Stomach (tissue), 8 donors: ENCODE measurements at regions not wholly inside any gene's neighbourhood (a gene's known extent, or its start where the extent isn't known, plus 50 kb on each side); places are given as distances from the start of the nearest gene placed in this dataset.
"Not testable (repeated sequence)": the region's sequence is repeated elsewhere in the genome, so short reads cannot be mapped to it uniquely, and the experiment has no call there.

Experiments used
- DNase-seq, 2 donors: peaks; one replicate each; pipeline versions ENCODE4 v3.0.0 to v3.0.0-alpha.2; 2013 to 2019
- H3K27ac ChIP-seq, 5 donors: fragments of 200-600 bp in 4 of 5; sonication (generic) in 4 of 5; one replicate each; pipeline ENCODE4 v1.5.1; 2013 to 2019; ENCODE audit warnings: mild to moderate bottlenecking in 1 of 5, moderate library complexity in 1 of 5
- H3K27me3 ChIP-seq, 3 donors: fragments of 200-600 bp; sonication (generic); one replicate each; pipeline ENCODE4 v1.5.1; 2017 to 2019; ENCODE audit warnings: mixed run types in 1 of 3
- H3K36me3 ChIP-seq, 4 donors: fragments of 200-600 bp; sonication (generic); 1 replicate in 3 of 4; 2 replicates in 1 of 4; pipeline ENCODE4 v1.5.1; 2016 to 2019
- H3K4me1 ChIP-seq, 4 donors: fragments of 200-600 bp; sonication (generic); one replicate each; pipeline ENCODE4 v1.5.1; 2016 to 2019
- H3K4me3 ChIP-seq, 4 donors: fragments of 200-600 bp; sonication (generic) in 3 of 4; one replicate each; pipeline ENCODE4 v1.5.1; 2016 to 2019; ENCODE audit warnings: mild to moderate bottlenecking in 1 of 4
- H3K9me3 ChIP-seq, 4 donors: fragments of 200-600 bp; sonication (generic); one replicate each; pipeline ENCODE4 v1.5.1; 2016 to 2019
- EP300 ChIP-seq: sonication (generic); formaldehyde crosslinking; IDR thresholded peaks from one replicate; pipeline ENCODE4 v1.6.1; 2017; ENCODE audit warnings: antibody characterized with exemption
- POLR2A ChIP-seq, 4 donors: fragments of 450-650 bp; IDR thresholded peaks; one replicate each; pipeline ENCODE4 v1.6.1; 2016; ENCODE audit warnings: antibody characterized with exemption in 4 of 4, control low read depth in 2 of 4, mild to moderate bottlenecking in 1 of 4, moderate library complexity in 1 of 4
- POLR2AphosphoS5 ChIP-seq, 3 donors: sonication (generic); formaldehyde crosslinking; IDR thresholded peaks; one replicate each; pipeline ENCODE4 v1.6.1; 2016; ENCODE audit warnings: antibody characterized with exemption in 3 of 3
- WGBS, 5 donors: extraction: QIAGEN DNeasy Blood & Tissue Kit in 3 of 5; methylation state at CpG; one replicate each; pipeline versions ENCODE4 v1.1.5 to v1.1.7; 2013 to 2018; 5-methylcytosine and 5-hydroxymethylcytosine counted together
- intact Hi-C: fragments of 100-400 bp; cut with DNase I; formaldehyde crosslinking; loops from one replicate; pipeline ENCODE4 v1.15.1; 2023; ENCODE audit warnings: low total_unique reads
- TF ChIP-seq, protein P1 (sequence below), 7 experiments: fragments of 450-650 bp in 4 of 7; fragments of 200-600 bp in 3 of 7; sonication (generic) in 3 of 7; IDR thresholded peaks; one replicate each; pipeline ENCODE4 v1.5.1; 2016 to 2019; ENCODE audit warnings: antibody characterized with exemption in 7 of 7, control low read depth in 2 of 7, mild to moderate bottlenecking in 1 of 7
- donor health status: healthy with polysubstance abuse.
- donor health status: Bipolar disorder and iron deficiency.
- donor health status: healthy.

DNA sequence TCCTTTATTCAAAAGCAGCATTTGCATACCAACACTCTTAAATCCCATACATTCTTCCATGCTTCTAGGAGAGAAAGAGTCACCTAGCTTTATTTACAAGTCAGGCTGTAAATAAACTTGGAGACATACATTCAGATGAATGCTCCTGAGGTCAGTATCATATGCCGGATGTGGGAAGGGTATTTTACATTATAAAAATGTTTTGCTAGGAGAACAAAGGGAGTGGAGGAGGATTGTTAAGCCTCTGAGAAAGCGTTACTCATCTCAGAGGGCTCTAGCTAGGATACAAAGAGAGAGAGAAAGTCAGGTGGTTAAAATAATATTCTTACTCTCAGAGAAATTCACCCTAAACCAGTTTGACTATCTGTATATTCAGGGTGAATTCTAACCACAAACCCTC is 300.9 kb upstream of the NPSR1 start:
- TF ChIP-seq EP300 = no peak
- no peak for TF ChIP-seq POLR2AphosphoS5 (IDR thresholded peaks at IDR 0.05)
- no peak for TF ChIP-seq POLR2A (IDR thresholded peaks at IDR 0.05)
- TF ChIP-seq, protein P1, sequence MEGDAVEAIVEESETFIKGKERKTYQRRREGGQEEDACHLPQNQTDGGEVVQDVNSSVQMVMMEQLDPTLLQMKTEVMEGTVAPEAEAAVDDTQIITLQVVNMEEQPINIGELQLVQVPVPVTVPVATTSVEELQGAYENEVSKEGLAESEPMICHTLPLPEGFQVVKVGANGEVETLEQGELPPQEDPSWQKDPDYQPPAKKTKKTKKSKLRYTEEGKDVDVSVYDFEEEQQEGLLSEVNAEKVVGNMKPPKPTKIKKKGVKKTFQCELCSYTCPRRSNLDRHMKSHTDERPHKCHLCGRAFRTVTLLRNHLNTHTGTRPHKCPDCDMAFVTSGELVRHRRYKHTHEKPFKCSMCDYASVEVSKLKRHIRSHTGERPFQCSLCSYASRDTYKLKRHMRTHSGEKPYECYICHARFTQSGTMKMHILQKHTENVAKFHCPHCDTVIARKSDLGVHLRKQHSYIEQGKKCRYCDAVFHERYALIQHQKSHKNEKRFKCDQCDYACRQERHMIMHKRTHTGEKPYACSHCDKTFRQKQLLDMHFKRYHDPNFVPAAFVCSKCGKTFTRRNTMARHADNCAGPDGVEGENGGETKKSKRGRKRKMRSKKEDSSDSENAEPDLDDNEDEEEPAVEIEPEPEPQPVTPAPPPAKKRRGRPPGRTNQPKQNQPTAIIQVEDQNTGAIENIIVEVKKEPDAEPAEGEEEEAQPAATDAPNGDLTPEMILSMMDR (IDR thresholded peaks at IDR 0.05) = no peak
- H3K9me3 ChIP-seq = no peaks in the 10 kb centered on the region
- no peaks in the 10 kb centered on the region for H3K27me3 ChIP-seq
- H3K4me3 ChIP-seq = no peak overlapping the region
- WGBS, 5 donors = 65 to 77% (median 69%) methylated on average over 2 of the region's 2 CpGs
- DNase-seq = no peak
- H3K36me3 ChIP-seq = no peaks in the 10 kb centered on the region
- intact Hi-C loops = no loop called here
- H3K27ac ChIP-seq = no peak overlapping the region
- no peaks in the 10 kb centered on the region for H3K4me1 ChIP-seq

DNA sequence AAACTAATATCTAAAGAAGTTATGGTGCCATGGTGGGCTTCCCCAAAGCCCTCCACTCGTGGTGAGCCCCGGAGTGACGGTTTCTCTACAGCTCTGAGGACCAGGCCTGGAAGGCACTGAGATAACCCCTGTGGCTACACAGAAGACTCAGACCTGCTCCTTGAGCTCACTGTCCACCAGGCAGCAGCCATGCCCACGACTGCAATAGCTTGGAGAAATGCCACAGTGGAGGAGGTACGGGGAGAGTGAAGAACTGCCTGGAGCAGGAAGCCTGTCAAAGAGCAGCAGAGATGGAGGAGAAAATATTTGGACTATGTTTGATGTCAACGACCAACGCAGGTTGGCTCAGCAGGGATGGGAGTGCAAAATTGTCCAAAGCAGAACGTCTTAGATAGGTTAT is 300.1 kb upstream of the NPSR1 start:
- TF ChIP-seq, protein P1 (IDR thresholded peaks at IDR 0.05) = no peak
- TF ChIP-seq POLR2AphosphoS5 (IDR thresholded peaks at IDR 0.05) (no peak), POLR2A (IDR thresholded peaks at IDR 0.05) (no peak), EP300 (no peak)
- Histone ChIP-seq H3K4me3 (no peak overlapping the region), H3K9me3 (no peaks in the 10 kb centered on the region), H3K4me1 (no peaks in the 10 kb centered on the region), H3K27ac (no peak overlapping the region), H3K36me3 (no peaks in the 10 kb centered on the region), H3K27me3 (no peaks in the 10 kb centered on the region)
- DNase-seq = no peak
- intact Hi-C loops = no loop called here
- 70 to 80% (median 72%) methylated on average over 8 of the region's 8 CpGs for WGBS, 5 donors

DNA sequence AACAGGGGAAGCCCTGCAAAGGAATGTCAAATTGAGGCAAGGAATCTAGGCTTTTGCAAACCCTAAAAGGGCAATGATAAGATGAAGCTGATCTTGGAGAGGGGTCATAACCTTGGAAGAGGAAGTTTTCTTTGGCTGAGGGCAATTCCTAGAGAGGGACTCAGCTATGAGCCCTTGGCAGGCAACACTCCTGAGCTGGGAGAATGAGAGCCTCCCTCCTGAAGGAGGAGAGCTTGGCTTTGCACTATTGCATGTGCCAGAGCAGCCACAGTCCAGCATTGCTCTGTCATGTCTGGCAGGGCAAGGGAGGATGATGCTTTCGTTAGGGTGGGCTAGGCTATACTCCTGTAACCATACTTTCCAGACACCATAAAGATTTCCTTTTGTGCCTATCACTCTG is 299.4 kb upstream of the NPSR1 start:
- DNase-seq, H3K9me3 ChIP-seq, H3K36me3 ChIP-seq, H3K4me3 ChIP-seq, H3K27ac ChIP-seq, intact Hi-C loops, H3K27me3 ChIP-seq, H3K4me1 ChIP-seq: not testable (repeated sequence)
- WGBS, 5 donors = 80 to 100% (median 100%) methylated on average over 1 of the region's 1 CpG

DNA sequence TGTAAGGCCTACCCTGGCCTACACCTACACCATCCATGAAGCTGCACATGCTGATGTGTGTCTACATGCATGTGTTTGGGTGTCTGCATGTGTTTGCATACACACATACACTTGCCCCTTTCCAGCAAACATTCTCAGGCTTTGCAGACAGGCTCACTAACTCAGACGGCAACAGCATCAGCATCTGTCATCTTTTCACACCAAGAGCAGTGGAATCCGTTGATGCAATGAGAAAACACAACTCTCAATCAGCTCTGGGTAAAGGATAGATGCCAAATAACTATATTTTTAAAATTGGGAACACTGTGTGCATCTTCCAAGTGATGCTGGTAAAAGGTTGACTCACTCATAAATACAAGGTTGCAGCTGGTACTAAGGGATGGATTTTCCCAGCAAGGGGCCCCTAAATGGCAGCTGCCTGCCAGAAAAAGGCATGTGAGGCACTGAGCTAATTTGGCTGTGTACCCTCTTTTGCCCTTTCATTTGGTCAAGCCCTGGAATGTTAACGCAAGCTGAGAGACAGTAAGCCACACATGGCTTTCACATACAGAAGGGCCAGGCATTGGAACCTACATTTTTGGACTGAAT is 296.3 kb upstream of the NPSR1 start:
- intact Hi-C loops = no loop called here
- Histone ChIP-seq H3K27me3 (no peaks in the 10 kb centered on the region), H3K27ac (no peak overlapping the region), H3K36me3 (no peaks in the 10 kb centered on the region), H3K4me3 (no peak overlapping the region), H3K9me3 (no peaks in the 10 kb centered on the region), H3K4me1 (no peaks in the 10 kb centered on the region)
- no peak for DNase-seq
- 51 to 71% (median 67%) methylated on average over 3 of the region's 3 CpGs for WGBS, 5 donors
- TF ChIP-seq, protein P1 (IDR thresholded peaks at IDR 0.05) = no peak

DNA sequence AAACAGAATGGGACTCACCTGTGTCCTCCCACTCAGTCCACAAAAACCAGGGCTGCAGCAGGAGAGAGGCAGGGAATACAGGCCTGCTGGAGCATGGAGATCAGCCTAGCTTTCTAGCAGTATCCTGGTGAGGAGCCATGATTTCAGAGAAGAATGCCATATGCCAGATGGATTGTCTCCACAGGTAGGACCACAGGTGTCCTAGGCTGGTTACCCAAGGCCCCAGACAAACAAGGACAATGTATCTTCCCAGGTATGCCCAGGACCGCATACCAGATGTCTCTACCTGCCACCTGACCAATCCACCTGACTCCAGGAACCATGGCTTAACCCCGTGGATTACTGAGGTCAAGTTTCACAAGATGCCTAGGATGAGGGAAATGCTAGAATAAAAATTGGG is 295.4 kb upstream of the NPSR1 start:
- no peak overlapping the region for H3K27ac ChIP-seq
- no peaks in the 10 kb centered on the region for H3K9me3 ChIP-seq
- 57 to 81% (median 70%) methylated on average over 2 of the region's 2 CpGs for WGBS, 5 donors
- H3K4me1 ChIP-seq = no peaks in the 10 kb centered on the region
- H3K36me3 ChIP-seq = no peaks in the 10 kb centered on the region
- DNase-seq = no peak
- no peak overlapping the region for H3K4me3 ChIP-seq
- TF ChIP-seq EP300 = no peak
- TF ChIP-seq, protein P1 (IDR thresholded peaks at IDR 0.05) = no peak
- TF ChIP-seq POLR2A (IDR thresholded peaks at IDR 0.05) = no peak
- TF ChIP-seq POLR2AphosphoS5 (IDR thresholded peaks at IDR 0.05) = no peak
- no peaks in the 10 kb centered on the region for H3K27me3 ChIP-seq
- intact Hi-C loops = no loop called here
